ENCODE measurements at regions not wholly inside any gene's neighbourhood (a gene's known extent, or its start where the extent isn't known, plus 50 kb on each side); places are given as distances from the start of the nearest gene placed in this dataset.

- TF ChIP-seq CTCF (conservative IDR thresholded peaks at IDR 0.05; ENCODE audit: low read depth, low read length) (no peak), EZH2 (IDR thresholded peaks at IDR 0.05; ENCODE audit: low read length, unreplicated experiment) (no peak), EZH2phosphoT487 (IDR thresholded peaks at IDR 0.05; ENCODE audit: borderline replicate concordance, low read length) (no peak)
Observed at GRCh38 chr5:15387931-15388524, 112.0 kb upstream of the FBXL7 start.

Measured in PC-3 (cell line).